B cell (primary cell): ENCODE measurements at regions not wholly inside any gene's neighbourhood (a gene's known extent, or its start where the extent isn't known, plus 50 kb on each side); places are given as distances from the start of the nearest gene placed in this dataset.
"Not testable (repeated sequence)": the region's sequence is repeated elsewhere in the genome, so short reads cannot be mapped to it uniquely, and the experiment has no call there.

Source experiments
- ATAC-seq: fragments of 200-7000 bp; cut with Tn5 transposase; one replicate; pipeline ENCODE4 v1.10.0; 2021; ENCODE audit warnings: low read depth, mild to moderate bottlenecking, moderate number of reproducible peaks, moderate library complexity
- CTCF ChIA-PET: fragments of 350-600 bp; sonication (Branson Sonifier 250); formaldehyde crosslinking; loops from one replicate; lab custom pipeline; 2021; ENCODE audit warnings: antibody characterized with exemption, inconsistent platforms; lab: Charles Lee
- POLR2A ChIA-PET: fragments of 350-600 bp; sonication (Branson Sonifier 250); formaldehyde crosslinking; loops from one replicate; lab custom pipeline; 2021; ENCODE audit warnings: antibody characterized with exemption; lab: Charles Lee
- DNase-seq: peaks from one replicate; pipeline ENCODE4 v3.0.0; 2013
- H2AFZ ChIP-seq: 2 replicates; pipeline ENCODE4 v1.6.1; 2012; ENCODE audit warnings: mild to moderate bottlenecking, low read depth, low read length; ENCODE audit not compliant: insufficient read depth, poor library complexity, severe bottlenecking
- H3K27ac ChIP-seq, 2 donors: 1 replicate in 1 of 2; 2 replicates in 1 of 2; pipeline ENCODE4 v1.5.1; 2012 to 2013; ENCODE audit warnings: low read length in 2 of 2, mild to moderate bottlenecking in 2 of 2, moderate library complexity in 1 of 2
- H3K27me3 ChIP-seq, 4 experiments: fragments of 200-600 bp in 1 of 4; sonication (generic) in 1 of 4; replicated peaks in 1 of 4; 1 replicate in 2 of 4; 2 replicates in 2 of 4; pipeline versions ENCODE4 v1.6.1 to v1.7.0; 2013 to 2016; ENCODE audit warnings: low read length in 3 of 4, mild to moderate bottlenecking in 2 of 4, mixed read lengths in 1 of 4, moderate library complexity in 1 of 4; ENCODE audit not compliant: insufficient read depth in 4 of 4, control insufficient read depth in 3 of 4; ENCODE audit errors: control extremely low read depth in 1 of 4
- H3K36me3 ChIP-seq, 2 experiments: replicated peaks in 1 of 2; 1 replicate in 1 of 2; 2 replicates in 1 of 2; pipeline versions ENCODE4 v1.6.1 to v1.7.1; 2013; ENCODE audit warnings: low read length in 1 of 2; ENCODE audit not compliant: insufficient read depth in 2 of 2, control insufficient read depth in 1 of 2; ENCODE audit errors: control extremely low read depth in 1 of 2, extremely low read depth in 1 of 2
- H3K4me1 ChIP-seq, 2 donors: fragments of 200-600 bp in 1 of 2; sonication (generic) in 1 of 2; 1 replicate in 1 of 2; 2 replicates in 1 of 2; pipeline versions ENCODE4 v1.5.1 to v1.6.1; 2013 to 2017; ENCODE audit warnings: low read length in 2 of 2; ENCODE audit not compliant: control insufficient read depth in 2 of 2, insufficient read depth in 2 of 2
- H3K4me2 ChIP-seq: replicated peaks from 2 replicates; pipeline ENCODE3; 2012; ENCODE audit warnings: mild to moderate bottlenecking, low read depth, low read length; ENCODE audit not compliant: poor library complexity, severe bottlenecking
- H3K4me3 ChIP-seq, 5 experiments: fragments of 200-600 bp in 1 of 5; sonication (generic) in 1 of 5; 1 replicate in 3 of 5; 2 replicates in 2 of 5; pipeline versions ENCODE4 v1.5.1 to v1.7.0; 2011 to 2016; ENCODE audit warnings: low read length in 4 of 5, mild to moderate bottlenecking in 4 of 5, low read depth in 2 of 5, control low read depth in 1 of 5, moderate library complexity in 1 of 5; ENCODE audit not compliant: insufficient read depth in 1 of 5; ENCODE audit errors: control extremely low read depth in 1 of 5, extremely low read depth in 1 of 5
- H3K79me2 ChIP-seq: fragments of 200-600 bp; sonication (generic); one replicate; pipeline ENCODE4 v1.6.0; 2016; ENCODE audit warnings: low read length; ENCODE audit not compliant: control insufficient read depth, insufficient read depth
- H3K9ac ChIP-seq: fragments of 200-600 bp; sonication (generic); 2 replicates; pipeline ENCODE4 v1.6.1; 2017; ENCODE audit warnings: mild to moderate bottlenecking, low read length, moderate library complexity
- H3K9me3 ChIP-seq, 3 donors: one replicate each; pipeline versions ENCODE4 v1.6.1 to v1.7.1; 2013; ENCODE audit warnings: low read length in 2 of 3; ENCODE audit not compliant: control insufficient read depth in 2 of 3, insufficient read depth in 1 of 3; ENCODE audit errors: control extremely low read depth in 1 of 3
- H4K20me1 ChIP-seq: 2 replicates; pipeline ENCODE4 v1.6.0; 2012; ENCODE audit warnings: mild to moderate bottlenecking, low read length; ENCODE audit not compliant: insufficient read depth, control insufficient read depth, poor library complexity, severe bottlenecking
- H3K27ac Mint-ChIP-seq: one replicate; pipeline ENCODE4 v1.8.0; 2021; ENCODE audit warnings: mixed read lengths
- H3K27me3 Mint-ChIP-seq: one replicate; pipeline ENCODE4 v1.8.0; 2021; ENCODE audit warnings: mixed read lengths
- H3K4me1 Mint-ChIP-seq: one replicate; pipeline ENCODE4 v1.8.0; 2021; ENCODE audit warnings: mixed read lengths
- H3K4me3 Mint-ChIP-seq: one replicate; pipeline ENCODE4 v1.8.0; 2021; ENCODE audit warnings: mixed read lengths
- H3K9me3 Mint-ChIP-seq: one replicate; pipeline ENCODE4 v1.8.0; 2022; ENCODE audit warnings: mixed read lengths; ENCODE audit not compliant: insufficient read depth
- CTCF ChIP-seq: fragments of 200-600 bp; IDR thresholded peaks from one replicate; pipeline ENCODE4 v1.8.0; 2022; ENCODE audit warnings: antibody characterized with exemption, mild to moderate bottlenecking
- EZH2 ChIP-seq: IDR thresholded peaks from 2 replicates; pipeline ENCODE4 v1.6.1; 2012; ENCODE audit warnings: borderline replicate concordance, low read depth, mild to moderate bottlenecking, moderate library complexity, low read length; ENCODE audit not compliant: insufficient read depth, poor library complexity, severe bottlenecking
- WGBS: methylation state at CpG from one replicate; pipeline ENCODE4 v1.1.5; 2013; ENCODE audit warnings: missing lambda C conversion rate; ENCODE audit not compliant: insufficient coverage; 5-methylcytosine and 5-hydroxymethylcytosine counted together
- intact Hi-C: fragments of 100-400 bp; cut with micrococcal nuclease; formaldehyde crosslinking; loops from one replicate; pipeline ENCODE4 v1.10.0; 2022

DNA sequence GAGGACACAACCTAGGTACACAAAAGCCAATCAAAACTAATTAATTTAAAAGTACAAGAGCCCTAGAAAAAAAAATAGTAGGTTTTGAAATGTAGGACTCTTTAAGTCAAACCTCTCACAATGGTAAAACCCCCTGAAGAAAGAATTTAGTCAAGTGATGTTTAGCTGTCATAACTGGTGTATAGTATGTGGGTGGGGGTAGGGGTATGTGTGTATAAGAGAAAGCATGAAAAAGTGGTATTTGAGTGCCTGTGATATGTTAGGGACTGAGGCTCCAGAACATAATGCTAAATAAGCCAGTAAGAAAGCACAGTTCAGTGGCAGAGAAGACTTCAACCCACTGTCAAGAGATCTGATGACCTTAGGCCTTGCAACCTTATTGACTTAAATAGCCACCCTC, 507.9 kb downstream of the TTLL7 start:
- CTCF ChIA-PET: no interaction called here
- Mint-ChIP-seq H3K27me3 (no peaks in the 10 kb centered on the region), H3K4me3 (no peak overlapping the region), H3K4me1 (peaks cover 32% of the 10 kb centered on the region), H3K9me3 (peaks cover 3% of the 10 kb centered on the region), H3K27ac (peak overlapping the region; percentile 37)
- H3K9me3 ChIP-seq: no peaks in the 10 kb centered on the region
- DNase-seq (no peak), ATAC-seq (no peak)
- H3K4me1 ChIP-seq: peaks cover 0 to 22% of the 10 kb centered on the region in 2 donors
- POLR2A ChIA-PET: interaction anchor here (0.6 kb wide), 1 partner anchor 42 kb away, joined by 7 read pairs; no protein-coding TSS in a partner anchor
- no peaks in the 10 kb centered on the region for H3K79me2 ChIP-seq
- H4K20me1 ChIP-seq: no peaks in the 10 kb centered on the region
- no peaks in the 10 kb centered on the region for H3K27me3 ChIP-seq
- no peak overlapping the region for H3K4me2 ChIP-seq
- intact Hi-C loops: no loop called here
- TF ChIP-seq EZH2 (no peak), CTCF (no peak)
- H3K36me3 ChIP-seq: no peaks in the 10 kb centered on the region
- H3K9ac ChIP-seq: no peak overlapping the region
- peak overlapping the region in 1 of 2 donors; percentile 23 for H3K27ac ChIP-seq
- no peak overlapping the region for H2AFZ ChIP-seq
- no peak overlapping the region for H3K4me3 ChIP-seq

DNA sequence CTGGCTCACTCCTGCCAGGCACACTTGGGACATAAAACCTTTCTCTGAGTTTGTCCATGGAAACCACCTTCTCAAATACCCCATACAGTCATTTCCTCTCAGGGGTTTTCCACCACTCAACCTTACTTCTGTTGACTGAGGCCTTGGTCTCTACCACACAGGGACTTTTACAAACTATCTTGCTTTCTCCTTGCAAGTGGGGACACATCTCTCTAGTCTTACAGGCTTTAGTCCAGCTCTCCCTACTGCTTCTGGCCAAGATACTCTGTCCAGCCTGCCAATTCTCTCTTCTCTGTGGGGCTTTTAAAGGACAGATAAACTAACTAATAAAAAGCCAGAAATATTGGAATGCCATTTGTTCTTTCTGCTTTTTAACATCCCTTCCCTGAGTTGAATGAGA, 510.8 kb downstream of the TTLL7 start:
- H3K4me2 ChIP-seq, H4K20me1 ChIP-seq, H3K9ac ChIP-seq, intact Hi-C loops, CTCF ChIA-PET, H3K27me3 ChIP-seq, H3K4me3 ChIP-seq, POLR2A ChIA-PET, H3K36me3 ChIP-seq, H3K9me3 Mint-ChIP-seq, H3K9me3 ChIP-seq, H2AFZ ChIP-seq, H3K27me3 Mint-ChIP-seq, H3K79me2 ChIP-seq: not testable (repeated sequence)
- peak; percentile 68 for ATAC-seq
- Mint-ChIP-seq H3K27ac (peak overlapping the region; percentile 89), H3K4me1 (peaks cover 38% of the 10 kb centered on the region), H3K4me3 (peak overlapping the region; percentile 51)
- peaks cover 0 to 22% of the 10 kb centered on the region in 2 donors for H3K4me1 ChIP-seq
- peak; percentile 53 for DNase-seq
- H3K27ac ChIP-seq: peak overlapping the region; percentile 52 to 91

GRCh38 chr1:83487460-83487859, 511.5 kb downstream of the TTLL7 start:
- H3K27me3 Mint-ChIP-seq, H4K20me1 ChIP-seq, H3K36me3 ChIP-seq, H3K9ac ChIP-seq, H2AFZ ChIP-seq, H3K79me2 ChIP-seq, ATAC-seq, H3K4me2 ChIP-seq, H3K4me3 ChIP-seq, H3K9me3 ChIP-seq, H3K4me3 Mint-ChIP-seq, CTCF ChIA-PET, POLR2A ChIA-PET, intact Hi-C loops, H3K27me3 ChIP-seq, DNase-seq, H3K9me3 Mint-ChIP-seq: not testable (repeated sequence)
- H3K27ac Mint-ChIP-seq: peak overlapping the region; percentile 86
- Histone ChIP-seq H3K27ac (peak overlapping the region; percentile 29 to 91), H3K4me1 (peaks cover 0 to 22% of the 10 kb centered on the region in 2 donors)
- H3K4me1 Mint-ChIP-seq: peaks cover 39% of the 10 kb centered on the region
- WGBS: 83% methylated on average over 1 of the region's 1 CpG
